HepG2 (cell line): ENCODE measurements at regions not wholly inside any gene's neighbourhood (a gene's known extent, or its start where the extent isn't known, plus 50 kb on each side); places are given as distances from the start of the nearest gene placed in this dataset.
A peak's percentile ranks its signal among the peaks of the same experiment; 100 is the strongest.

Experiments
- CBX5 ChIP-seq: sonication (generic); formaldehyde crosslinking; IDR thresholded peaks from 2 replicates; pipeline ENCODE4 v1.4.0; 2020; ENCODE audit warnings: missing genetic modification reagents, borderline replicate concordance
- CEBPG ChIP-seq: IDR thresholded peaks from 2 replicates; pipeline ENCODE4 v1.6.1; 2016
- EP300 ChIP-seq, 3 experiments: sonication (generic) in 1 of 3; formaldehyde crosslinking in 1 of 3; IDR thresholded peaks; 2 replicates each; pipeline versions ENCODE4 v1.5.1 to v1.6.1; 2011 to 2020; ENCODE audit warnings: low read depth in 2 of 3, low read length in 2 of 3, borderline replicate concordance in 1 of 3, improper control_type of control experiment in 1 of 3, mild to moderate bottlenecking in 1 of 3, missing genetic modification reagents in 1 of 3, moderate library complexity in 1 of 3
- HDAC6 ChIP-seq: fragments of 200-600 bp; sonication (generic); IDR thresholded peaks from 2 replicates; pipeline ENCODE4 v1.7.0; 2017; ENCODE audit warnings: mild to moderate bottlenecking, antibody characterized with exemption, low read length, low read depth
- IKZF1 ChIP-seq: fragments of 450-650 bp; IDR thresholded peaks from 2 replicates; pipeline ENCODE4 v1.7.1; 2016
- KDM2A ChIP-seq: sonication (generic); formaldehyde crosslinking; IDR thresholded peaks from 2 replicates; pipeline ENCODE4 v1.4.0; 2020; ENCODE audit warnings: low read depth, missing genetic modification reagents, borderline replicate concordance
- NBN ChIP-seq: fragments of 450-650 bp; conservative IDR thresholded peaks from 2 replicates; pipeline ENCODE4 v1.6.1; 2017
- RELA ChIP-seq: sonication (generic); formaldehyde crosslinking; IDR thresholded peaks from 2 replicates; pipeline ENCODE4 v1.4.0; 2020; ENCODE audit warnings: missing genetic modification reagents
- SP5 ChIP-seq: IDR thresholded peaks from 2 replicates; pipeline ENCODE4 v1.6.1; 2016; ENCODE audit warnings: low read depth, borderline replicate concordance
- TBX2 ChIP-seq: sonication (generic); formaldehyde crosslinking; IDR thresholded peaks from 2 replicates; pipeline ENCODE4 v1.5.0; 2020; ENCODE audit warnings: missing genetic modification reagents, mild to moderate bottlenecking, borderline replicate concordance
- ZFX ChIP-seq: sonication (generic); formaldehyde crosslinking; IDR thresholded peaks from 2 replicates; pipeline ENCODE4 v1.4.0; 2020; ENCODE audit warnings: mild to moderate bottlenecking, low read depth, missing genetic modification reagents, moderate library complexity
- ZNF20 ChIP-seq: sonication (generic); formaldehyde crosslinking; IDR thresholded peaks from 2 replicates; pipeline ENCODE4 v1.4.0; 2020; ENCODE audit warnings: mild to moderate bottlenecking, moderate library complexity, missing genetic modification reagents
- ZNF34 ChIP-seq: sonication (generic); formaldehyde crosslinking; IDR thresholded peaks from 2 replicates; pipeline ENCODE4 v1.4.0; 2020; ENCODE audit warnings: mild to moderate bottlenecking, missing genetic modification reagents, borderline replicate concordance
- ZNF703 ChIP-seq: sonication (generic); formaldehyde crosslinking; IDR thresholded peaks from 2 replicates; pipeline ENCODE4 v1.5.1; 2020; ENCODE audit warnings: missing genetic modification reagents, mild to moderate bottlenecking, moderate library complexity, borderline replicate concordance
- ZNF772 ChIP-seq: sonication (generic); formaldehyde crosslinking; IDR thresholded peaks from 2 replicates; pipeline ENCODE4 v1.5.0; 2020; ENCODE audit warnings: mild to moderate bottlenecking, missing genetic modification reagents
- TF ChIP-seq, protein P1 (sequence below): sonication (generic); formaldehyde crosslinking; IDR thresholded peaks from 2 replicates; pipeline ENCODE4 v1.4.0; 2020; ENCODE audit warnings: missing genetic modification reagents
- TF ChIP-seq, protein P2 (sequence below): sonication (generic); formaldehyde crosslinking; IDR thresholded peaks from 2 replicates; pipeline ENCODE4 v1.4.0; 2020; ENCODE audit warnings: missing genetic modification reagents, mild to moderate bottlenecking, borderline replicate concordance
- TF ChIP-seq, protein P3 (sequence below): sonication (generic); formaldehyde crosslinking; IDR thresholded peaks from 2 replicates; pipeline ENCODE4 v1.4.0; 2020; ENCODE audit warnings: mild to moderate bottlenecking, missing genetic modification reagents, borderline replicate concordance
- TF ChIP-seq, protein P4 (sequence below): sonication (generic); formaldehyde crosslinking; IDR thresholded peaks from 2 replicates; pipeline ENCODE4 v1.4.0; 2020; ENCODE audit warnings: mild to moderate bottlenecking, low read depth, missing genetic modification reagents
- TF ChIP-seq, protein P5 (sequence below): sonication (generic); formaldehyde crosslinking; IDR thresholded peaks from 2 replicates; pipeline ENCODE4 v1.8.0; 2022; ENCODE audit warnings: mild to moderate bottlenecking, missing genetic modification reagents; ENCODE audit not compliant: insufficient replicate concordance

DNA sequence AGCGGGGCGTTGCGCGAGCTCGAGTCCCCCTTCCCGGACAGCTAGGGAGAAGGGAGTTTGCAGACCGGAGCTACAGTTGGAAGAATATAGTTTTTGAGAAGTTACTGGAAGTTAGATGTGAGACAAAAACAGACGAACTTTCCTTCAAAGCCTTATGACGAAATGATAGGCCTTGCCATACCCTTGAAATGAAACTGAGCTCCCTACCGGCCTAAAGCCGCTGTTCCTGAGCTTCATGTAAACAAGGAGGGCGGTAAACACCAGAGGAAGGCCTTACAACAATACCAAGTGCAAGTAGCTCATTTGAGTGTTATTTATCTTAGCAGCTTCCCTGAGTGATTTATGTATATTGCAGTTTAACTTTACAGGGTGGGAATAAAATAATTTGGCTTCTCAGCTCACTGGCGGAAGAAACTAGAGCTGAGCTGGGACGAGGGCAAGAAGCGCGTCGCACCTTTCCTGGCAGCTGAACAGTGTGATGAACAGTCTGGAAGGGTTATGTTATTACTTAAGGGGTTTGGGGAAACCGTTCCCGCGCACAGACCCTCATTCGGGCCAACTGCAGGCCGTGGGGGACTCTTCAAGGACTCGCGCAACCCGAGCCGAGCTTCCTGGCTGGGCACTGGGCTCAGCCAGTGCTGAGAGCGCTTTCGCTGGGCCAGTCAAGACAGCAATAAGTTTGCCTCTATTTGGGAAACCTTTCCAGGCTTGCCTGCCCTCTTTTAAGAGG, 111.2 kb downstream of the KCNRG start (continued):
- TF ChIP-seq, protein P1, sequence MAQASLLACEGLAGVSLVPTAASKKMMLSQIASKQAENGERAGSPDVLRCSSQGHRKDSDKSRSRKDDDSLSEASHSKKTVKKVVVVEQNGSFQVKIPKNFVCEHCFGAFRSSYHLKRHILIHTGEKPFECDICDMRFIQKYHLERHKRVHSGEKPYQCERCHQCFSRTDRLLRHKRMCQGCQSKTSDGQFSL = no peak
- TF ChIP-seq CBX5 (CRISPR knock-in tag) (no peak), ZNF772 (0 out of 2 replicates have a peak, but pooled peaks have one; percentile 3), NBN (no peak), TBX2 (CRISPR knock-in tag) (peak; percentile 13; the same call in 1 of the 2 replicates), ZNF34 (CRISPR knock-in tag) (no peak), IKZF1 (no peak), RELA (no peak), CEBPG (peak; percentile 11; the same call in 1 of the 2 replicates), SP5 (CRISPR knock-in tag) (no peak), KDM2A (peak; percentile 4; the same call in 1 of the 2 replicates), ZNF20 (no peak), EP300 (IDR thresholded peaks at IDR 0.05; ENCODE audit: low read depth in 2 of 2, low read length in 2 of 2) (no peak), EP300 (CRISPR knock-in tag; IDR thresholded peaks at IDR 0.05; ENCODE audit: borderline replicate concordance) (no peak), ZFX (peak; percentile 77), ZNF703 (CRISPR knock-in tag) (no peak), HDAC6 (no peak)
- TF ChIP-seq, protein P2, sequence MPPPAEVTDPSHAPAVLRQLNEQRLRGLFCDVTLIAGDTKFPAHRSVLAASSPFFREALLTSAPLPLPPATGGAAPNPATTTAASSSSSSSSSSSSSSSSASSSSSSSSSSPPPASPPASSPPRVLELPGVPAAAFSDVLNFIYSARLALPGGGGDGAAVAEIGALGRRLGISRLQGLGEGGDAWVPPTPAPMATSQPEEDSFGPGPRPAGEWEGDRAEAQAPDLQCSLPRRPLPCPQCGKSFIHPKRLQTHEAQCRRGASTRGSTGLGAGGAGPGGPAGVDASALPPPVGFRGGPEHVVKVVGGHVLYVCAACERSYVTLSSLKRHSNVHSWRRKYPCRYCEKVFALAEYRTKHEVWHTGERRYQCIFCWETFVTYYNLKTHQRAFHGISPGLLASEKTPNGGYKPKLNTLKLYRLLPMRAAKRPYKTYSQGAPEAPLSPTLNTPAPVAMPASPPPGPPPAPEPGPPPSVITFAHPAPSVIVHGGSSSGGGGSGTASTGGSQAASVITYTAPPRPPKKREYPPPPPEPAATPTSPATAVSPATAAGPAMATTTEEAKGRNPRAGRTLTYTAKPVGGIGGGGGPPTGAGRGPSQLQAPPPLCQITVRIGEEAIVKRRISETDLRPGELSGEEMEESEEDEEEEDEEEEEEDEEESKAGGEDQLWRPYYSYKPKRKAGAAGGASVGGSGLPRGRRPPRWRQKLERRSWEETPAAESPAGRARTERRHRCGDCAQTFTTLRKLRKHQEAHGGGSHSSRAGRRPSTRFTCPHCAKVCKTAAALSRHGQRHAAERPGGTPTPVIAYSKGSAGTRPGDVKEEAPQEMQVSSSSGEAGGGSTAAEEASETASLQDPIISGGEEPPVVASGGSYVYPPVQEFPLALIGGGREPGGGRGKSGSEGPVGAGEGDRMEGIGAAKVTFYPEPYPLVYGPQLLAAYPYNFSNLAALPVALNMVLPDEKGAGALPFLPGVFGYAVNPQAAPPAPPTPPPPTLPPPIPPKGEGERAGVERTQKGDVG (CRISPR knock-in tag) = peak; percentile 64; the same call in 1 of the 2 replicates
- TF ChIP-seq, protein P3, sequence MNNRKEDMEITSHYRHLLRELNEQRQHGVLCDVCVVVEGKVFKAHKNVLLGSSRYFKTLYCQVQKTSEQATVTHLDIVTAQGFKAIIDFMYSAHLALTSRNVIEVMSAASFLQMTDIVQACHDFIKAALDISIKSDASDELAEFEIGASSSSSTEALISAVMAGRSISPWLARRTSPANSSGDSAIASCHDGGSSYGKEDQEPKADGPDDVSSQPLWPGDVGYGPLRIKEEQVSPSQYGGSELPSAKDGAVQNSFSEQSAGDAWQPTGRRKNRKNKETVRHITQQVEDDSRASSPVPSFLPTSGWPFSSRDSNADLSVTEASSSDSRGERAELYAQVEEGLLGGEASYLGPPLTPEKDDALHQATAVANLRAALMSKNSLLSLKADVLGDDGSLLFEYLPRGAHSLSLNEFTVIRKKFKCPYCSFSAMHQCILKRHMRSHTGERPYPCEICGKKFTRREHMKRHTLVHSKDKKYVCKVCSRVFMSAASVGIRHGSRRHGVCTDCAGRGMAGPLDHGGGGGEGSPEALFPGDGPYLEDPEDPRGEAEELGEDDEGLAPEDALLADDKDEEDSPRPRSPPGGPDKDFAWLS (CRISPR knock-in tag) = no peak
- TF ChIP-seq, protein P4, sequence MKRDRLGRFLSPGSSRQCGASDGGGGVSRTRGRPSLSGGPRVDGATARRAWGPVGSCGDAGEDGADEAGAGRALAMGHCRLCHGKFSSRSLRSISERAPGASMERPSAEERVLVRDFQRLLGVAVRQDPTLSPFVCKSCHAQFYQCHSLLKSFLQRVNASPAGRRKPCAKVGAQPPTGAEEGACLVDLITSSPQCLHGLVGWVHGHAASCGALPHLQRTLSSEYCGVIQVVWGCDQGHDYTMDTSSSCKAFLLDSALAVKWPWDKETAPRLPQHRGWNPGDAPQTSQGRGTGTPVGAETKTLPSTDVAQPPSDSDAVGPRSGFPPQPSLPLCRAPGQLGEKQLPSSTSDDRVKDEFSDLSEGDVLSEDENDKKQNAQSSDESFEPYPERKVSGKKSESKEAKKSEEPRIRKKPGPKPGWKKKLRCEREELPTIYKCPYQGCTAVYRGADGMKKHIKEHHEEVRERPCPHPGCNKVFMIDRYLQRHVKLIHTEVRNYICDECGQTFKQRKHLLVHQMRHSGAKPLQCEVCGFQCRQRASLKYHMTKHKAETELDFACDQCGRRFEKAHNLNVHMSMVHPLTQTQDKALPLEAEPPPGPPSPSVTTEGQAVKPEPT (CRISPR knock-in tag) = no peak
- TF ChIP-seq, protein P5, sequence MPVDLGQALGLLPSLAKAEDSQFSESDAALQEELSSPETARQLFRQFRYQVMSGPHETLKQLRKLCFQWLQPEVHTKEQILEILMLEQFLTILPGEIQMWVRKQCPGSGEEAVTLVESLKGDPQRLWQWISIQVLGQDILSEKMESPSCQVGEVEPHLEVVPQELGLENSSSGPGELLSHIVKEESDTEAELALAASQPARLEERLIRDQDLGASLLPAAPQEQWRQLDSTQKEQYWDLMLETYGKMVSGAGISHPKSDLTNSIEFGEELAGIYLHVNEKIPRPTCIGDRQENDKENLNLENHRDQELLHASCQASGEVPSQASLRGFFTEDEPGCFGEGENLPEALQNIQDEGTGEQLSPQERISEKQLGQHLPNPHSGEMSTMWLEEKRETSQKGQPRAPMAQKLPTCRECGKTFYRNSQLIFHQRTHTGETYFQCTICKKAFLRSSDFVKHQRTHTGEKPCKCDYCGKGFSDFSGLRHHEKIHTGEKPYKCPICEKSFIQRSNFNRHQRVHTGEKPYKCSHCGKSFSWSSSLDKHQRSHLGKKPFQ (CRISPR knock-in tag) = no peak
